Uterus (tissue), 3 donors: ENCODE measurements at regions not wholly inside any gene's neighbourhood (a gene's known extent, or its start where the extent isn't known, plus 50 kb on each side); places are given as distances from the start of the nearest gene placed in this dataset.

ENCODE experiments used
- DNase-seq, 2 donors: peaks; one replicate each; pipeline ENCODE4 v3.0.0-alpha.2; 2019 to 2020
- H3K27ac ChIP-seq, 2 donors: fragments of 200-600 bp; sonication (generic); 1 replicate in 1 of 2; 2 replicates in 1 of 2; pipeline ENCODE4 v1.5.1; 2016 to 2018
- H3K27me3 ChIP-seq, 2 donors: fragments of 200-600 bp; sonication (generic); one replicate each; pipeline ENCODE4 v1.5.1; 2018 to 2019; ENCODE audit warnings: control low read depth in 1 of 2
- H3K36me3 ChIP-seq, 2 donors: fragments of 200-600 bp; sonication (generic); one replicate each; pipeline ENCODE4 v1.5.1; 2019; ENCODE audit warnings: control low read depth in 1 of 2
- H3K4me1 ChIP-seq, 2 donors: fragments of 200-600 bp; sonication (generic); one replicate each; pipeline ENCODE4 v1.5.1; 2018 to 2019; ENCODE audit warnings: control low read depth in 1 of 2
- H3K4me3 ChIP-seq, 2 donors: fragments of 200-600 bp; sonication (generic); 1 replicate in 1 of 2; 2 replicates in 1 of 2; pipeline ENCODE4 v1.5.1; 2018 to 2019; ENCODE audit warnings: mild to moderate bottlenecking in 1 of 2
- H3K9me3 ChIP-seq, 2 donors: fragments of 200-600 bp; sonication (generic); one replicate each; pipeline ENCODE4 v1.5.1; 2019; ENCODE audit warnings: control low read depth in 1 of 2
- CTCF ChIP-seq, 4 experiments: fragments of 200-600 bp in 2 of 4; fragments of 450-650 bp in 2 of 4; sonication (generic) in 2 of 4; IDR thresholded peaks; one replicate each; pipeline ENCODE4 v1.5.1; 2016 to 2019; ENCODE audit warnings: antibody characterized with exemption in 4 of 4, mild to moderate bottlenecking in 2 of 4, moderate library complexity in 1 of 4
- POLR2A ChIP-seq, 2 donors: fragments of 450-650 bp; IDR thresholded peaks; one replicate each; pipeline ENCODE4 v1.6.1; 2016; ENCODE audit warnings: antibody characterized with exemption in 2 of 2, mild to moderate bottlenecking in 1 of 2, moderate library complexity in 1 of 2
- intact Hi-C: fragments of 100-400 bp; cut with DNase I; formaldehyde crosslinking; loops from one replicate; pipeline ENCODE4 v1.15.1; 2023; ENCODE audit warnings: low total_unique reads
- donor health status: DM: yes; HTN: yes; CAD: no.

GRCh38 chr4:165678236-165678935 lies 194.7 kb upstream of the TLL1 start:
- Histone ChIP-seq H3K4me3 (no peak overlapping the region), H3K9me3 (no peaks in the 10 kb centered on the region), H3K27ac (no peak overlapping the region), H3K4me1 (no peaks in the 10 kb centered on the region), H3K36me3 (no peaks in the 10 kb centered on the region), H3K27me3 (no peaks in the 10 kb centered on the region)
- intact Hi-C loops = no loop called here
- DNase-seq = no peak
- no peak for TF ChIP-seq POLR2A (IDR thresholded peaks at IDR 0.05)
- TF ChIP-seq CTCF (IDR thresholded peaks at IDR 0.05) = no peak

GRCh38 chr4:165678936-165679325 lies 194.1 kb upstream of the TLL1 start:
- H3K4me1 ChIP-seq = no peaks in the 10 kb centered on the region
- intact Hi-C loops = no loop called here

GRCh38 chr4:165680821-165681220 lies 192.2 kb upstream of the TLL1 start:
- Histone ChIP-seq H3K4me1 (no peaks in the 10 kb centered on the region), H3K9me3 (no peaks in the 10 kb centered on the region), H3K36me3 (no peaks in the 10 kb centered on the region), H3K4me3 (no peak overlapping the region), H3K27ac (no peak overlapping the region), H3K27me3 (no peaks in the 10 kb centered on the region)
- intact Hi-C loops = no loop called here
- no peak for TF ChIP-seq POLR2A (IDR thresholded peaks at IDR 0.05)
- no peak for TF ChIP-seq CTCF (IDR thresholded peaks at IDR 0.05)
- no peak for DNase-seq

More at GRCh38 chr4:165678936-165679325, 194.1 kb upstream of the TLL1 start:
- Histone ChIP-seq H3K27me3 (no peaks in the 10 kb centered on the region), H3K36me3 (no peaks in the 10 kb centered on the region), H3K4me3 (no peak overlapping the region), H3K9me3 (no peaks in the 10 kb centered on the region), H3K27ac (no peak overlapping the region)
- TF ChIP-seq POLR2A (IDR thresholded peaks at IDR 0.05) (no peak), CTCF (IDR thresholded peaks at IDR 0.05) (no peak)
- DNase-seq = no peak

GRCh38 chr4:165682611-165683010 lies 190.4 kb upstream of the TLL1 start:
- no peak overlapping the region for H3K27ac ChIP-seq
- intact Hi-C loops = no loop called here

More at GRCh38 chr4:165682611-165683010, 190.4 kb upstream of the TLL1 start:
- H3K4me1 ChIP-seq = no peaks in the 10 kb centered on the region
- no peak for DNase-seq
- H3K27me3 ChIP-seq = no peaks in the 10 kb centered on the region
- H3K36me3 ChIP-seq = no peaks in the 10 kb centered on the region
- TF ChIP-seq POLR2A (IDR thresholded peaks at IDR 0.05) (no peak), CTCF (IDR thresholded peaks at IDR 0.05) (no peak)
- H3K4me3 ChIP-seq = no peak overlapping the region
- no peaks in the 10 kb centered on the region for H3K9me3 ChIP-seq
